ENCODE measurements at regions not wholly inside any gene's neighbourhood (a gene's known extent, or its start where the extent isn't known, plus 50 kb on each side); places are given as distances from the start of the nearest gene placed in this dataset.

DNA sequence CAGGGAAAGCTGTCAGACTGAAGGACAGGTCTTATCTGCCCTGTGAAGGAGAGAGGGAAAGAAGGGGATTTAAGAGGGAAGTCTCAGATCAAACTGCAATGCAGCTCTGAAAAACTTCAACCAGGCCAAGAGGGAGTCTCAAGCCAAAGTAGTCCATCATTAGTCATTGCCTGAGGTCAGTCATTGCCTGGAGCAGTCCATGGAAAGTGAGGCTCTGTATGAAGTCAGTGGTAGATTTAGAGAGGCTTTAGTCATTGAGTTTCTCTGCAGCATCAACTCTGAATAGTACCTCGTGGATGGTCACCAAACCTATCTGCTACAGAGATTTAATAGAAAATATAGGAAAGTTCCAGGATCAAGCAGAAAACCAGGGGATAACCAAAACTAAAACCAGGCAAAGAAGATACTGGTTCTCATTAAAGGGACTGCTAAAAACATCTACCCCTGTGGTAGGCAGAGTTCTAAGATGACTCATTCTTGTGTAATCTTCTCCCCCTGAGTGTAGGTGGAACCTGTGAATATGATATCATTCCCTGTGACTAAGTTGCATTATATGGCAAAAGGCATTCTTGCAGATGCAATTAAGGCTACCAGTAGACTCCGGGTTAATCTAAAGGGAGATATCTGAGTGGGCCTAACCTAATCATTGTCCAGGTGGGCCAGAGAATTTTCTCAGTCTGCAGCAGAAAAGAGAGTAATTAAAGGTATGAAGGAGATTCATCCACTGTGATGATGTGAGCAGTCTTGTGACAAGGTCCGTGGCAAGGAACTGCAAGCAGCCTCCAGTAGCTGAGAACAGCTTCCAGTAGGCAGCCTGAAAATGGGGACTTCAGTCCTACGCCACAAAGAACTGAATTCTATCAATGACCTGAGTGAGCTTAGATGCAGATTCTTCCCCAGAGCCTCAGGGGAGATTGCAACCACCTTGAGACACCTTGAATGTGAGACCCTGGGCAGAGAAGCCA is 123.1 kb downstream of the GALC start:
- DNase-seq (no peak), ATAC-seq (no peak)
- intact Hi-C loops (cut with DNase I): no loop called here
- no peaks in the 10 kb centered on the region for H3K27me3 ChIP-seq
- H3K9me3 ChIP-seq: no peaks in the 10 kb centered on the region
- no peak for TF ChIP-seq POLR2A (IDR thresholded peaks at IDR 0.05)
- TF ChIP-seq, protein P1, sequence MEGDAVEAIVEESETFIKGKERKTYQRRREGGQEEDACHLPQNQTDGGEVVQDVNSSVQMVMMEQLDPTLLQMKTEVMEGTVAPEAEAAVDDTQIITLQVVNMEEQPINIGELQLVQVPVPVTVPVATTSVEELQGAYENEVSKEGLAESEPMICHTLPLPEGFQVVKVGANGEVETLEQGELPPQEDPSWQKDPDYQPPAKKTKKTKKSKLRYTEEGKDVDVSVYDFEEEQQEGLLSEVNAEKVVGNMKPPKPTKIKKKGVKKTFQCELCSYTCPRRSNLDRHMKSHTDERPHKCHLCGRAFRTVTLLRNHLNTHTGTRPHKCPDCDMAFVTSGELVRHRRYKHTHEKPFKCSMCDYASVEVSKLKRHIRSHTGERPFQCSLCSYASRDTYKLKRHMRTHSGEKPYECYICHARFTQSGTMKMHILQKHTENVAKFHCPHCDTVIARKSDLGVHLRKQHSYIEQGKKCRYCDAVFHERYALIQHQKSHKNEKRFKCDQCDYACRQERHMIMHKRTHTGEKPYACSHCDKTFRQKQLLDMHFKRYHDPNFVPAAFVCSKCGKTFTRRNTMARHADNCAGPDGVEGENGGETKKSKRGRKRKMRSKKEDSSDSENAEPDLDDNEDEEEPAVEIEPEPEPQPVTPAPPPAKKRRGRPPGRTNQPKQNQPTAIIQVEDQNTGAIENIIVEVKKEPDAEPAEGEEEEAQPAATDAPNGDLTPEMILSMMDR (IDR thresholded peaks at IDR 0.05): no peak
- H3K4me1 ChIP-seq: no peaks in the 10 kb centered on the region
- WGBS, 2 donors: 57 to 65% methylated on average over 3 to 4 of the region's 4 CpGs
- H3K36me3 ChIP-seq (replicated peaks in 1 of 2; ENCODE audit: insufficient read depth in 1 of 2, low read depth in 2 of 2): no peaks in the 10 kb centered on the region
- H3K27ac ChIP-seq: no peak overlapping the region
- H3K4me3 ChIP-seq: no peak overlapping the region

DNA sequence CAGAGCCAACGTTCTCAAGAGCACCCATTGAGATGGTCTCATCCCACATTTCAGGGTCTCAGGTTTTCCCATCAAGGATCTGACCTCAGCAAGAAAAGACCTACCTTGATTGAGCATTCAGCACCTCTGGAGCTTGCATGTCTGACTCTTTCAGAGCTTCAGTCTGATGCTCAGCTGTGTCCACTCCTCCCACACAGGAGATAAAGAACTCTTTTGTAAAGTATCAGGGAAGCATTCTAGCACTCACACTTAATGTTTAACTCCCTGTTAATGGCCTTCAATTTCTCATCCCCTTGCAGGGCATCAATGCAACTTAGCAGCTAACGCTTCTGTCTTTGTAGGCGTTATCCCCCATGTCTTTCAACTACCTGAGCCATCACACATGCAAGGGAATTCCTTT is 124.1 kb downstream of the GALC start:
- H3K4me3 ChIP-seq: no peak overlapping the region
- no peaks in the 10 kb centered on the region for H3K9me3 ChIP-seq
- ATAC-seq (no peak), DNase-seq (no peak)
- 29 to 38% methylated on average over 3 of the region's 3 CpGs for WGBS, 2 donors
- TF ChIP-seq, protein P1 (IDR thresholded peaks at IDR 0.05): no peak
- no peak for TF ChIP-seq POLR2A (IDR thresholded peaks at IDR 0.05)
- H3K4me1 ChIP-seq: no peaks in the 10 kb centered on the region
- intact Hi-C loops (cut with DNase I): no loop called here
- no peaks in the 10 kb centered on the region for H3K36me3 ChIP-seq (replicated peaks in 1 of 2; ENCODE audit: insufficient read depth in 1 of 2, low read depth in 2 of 2)
- no peak overlapping the region for H3K27ac ChIP-seq
- no peaks in the 10 kb centered on the region for H3K27me3 ChIP-seq

- H3K27ac ChIP-seq: no peak overlapping the region
- no peak for ATAC-seq
- H3K4me1 ChIP-seq: no peaks in the 10 kb centered on the region
- WGBS, 2 donors: 62 to 63% methylated on average over 3 of the region's 3 CpGs
- H3K27me3 ChIP-seq: no peaks in the 10 kb centered on the region
- intact Hi-C loops (cut with DNase I): no loop called here
- TF ChIP-seq POLR2A (IDR thresholded peaks at IDR 0.05): no peak
- TF ChIP-seq, protein P1 (IDR thresholded peaks at IDR 0.05): no peak
- no peaks in the 10 kb centered on the region for H3K9me3 ChIP-seq
- no peaks in the 10 kb centered on the region for H3K36me3 ChIP-seq (replicated peaks in 1 of 2; ENCODE audit: insufficient read depth in 1 of 2, low read depth in 2 of 2)
- no peak overlapping the region for H3K4me3 ChIP-seq
- no peak for DNase-seq
Observed at GRCh38 chr14:87866116-87866515, 126.9 kb downstream of the GALC start.

DNA sequence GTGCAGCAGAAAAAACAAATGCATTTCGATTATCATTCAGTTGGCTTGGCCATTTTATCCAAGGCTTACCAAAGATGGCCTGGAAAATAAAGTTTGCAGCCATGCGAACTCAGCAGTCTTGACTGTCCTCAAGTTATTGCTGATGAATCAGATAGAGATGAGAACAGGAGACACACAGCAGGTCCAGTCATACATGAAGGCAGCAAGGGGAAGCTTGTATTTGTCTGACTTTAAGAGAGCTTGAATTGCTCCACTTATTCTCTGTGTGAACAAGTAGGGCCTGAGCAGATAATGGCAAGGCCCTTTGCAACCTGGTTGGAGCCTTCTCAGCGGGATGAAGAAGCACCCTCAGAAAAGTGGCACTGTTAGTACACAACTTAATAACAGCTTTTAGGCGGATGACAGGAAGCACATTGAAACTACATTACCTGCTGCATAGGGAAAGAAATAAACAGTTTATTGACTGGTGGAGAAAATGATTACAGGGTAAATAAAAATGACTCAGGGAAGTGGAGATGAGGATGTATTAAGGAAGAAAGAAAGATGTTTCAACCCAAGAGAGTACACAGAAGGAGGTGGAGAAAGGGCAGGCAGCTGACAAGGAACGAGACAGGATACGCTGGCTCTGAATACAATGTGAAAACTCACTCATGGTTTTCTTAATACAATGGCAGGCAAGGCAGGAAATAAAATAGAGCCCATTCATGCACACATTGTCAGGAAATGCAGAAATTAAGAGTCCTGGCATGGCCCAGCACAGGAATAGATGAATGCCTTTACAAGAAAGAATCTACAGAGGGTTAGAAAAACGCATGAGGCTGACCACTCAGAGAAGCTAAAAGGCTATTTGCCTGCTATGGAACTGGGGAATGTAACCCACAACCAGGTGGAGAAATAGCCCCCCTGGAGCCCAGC is 128.4 kb downstream of the GALC start:
- DNase-seq (no peak), ATAC-seq (no peak)
- no peak overlapping the region for H3K27ac ChIP-seq
- H3K4me1 ChIP-seq: no peaks in the 10 kb centered on the region
- no peak overlapping the region for H3K4me3 ChIP-seq
- TF ChIP-seq POLR2A (IDR thresholded peaks at IDR 0.05): no peak
- TF ChIP-seq, protein P1 (IDR thresholded peaks at IDR 0.05): no peak
- no peaks in the 10 kb centered on the region for H3K27me3 ChIP-seq
- no peaks in the 10 kb centered on the region for H3K9me3 ChIP-seq
- intact Hi-C loops (cut with DNase I): no loop called here
- 66 to 80% methylated on average over 7 of the region's 7 CpGs for WGBS, 2 donors
- no peaks in the 10 kb centered on the region for H3K36me3 ChIP-seq (replicated peaks in 1 of 2; ENCODE audit: insufficient read depth in 1 of 2, low read depth in 2 of 2)

All from body of pancreas (tissue), 4 donors.